ENCODE measurements at regions not wholly inside any gene's neighbourhood (a gene's known extent, or its start where the extent isn't known, plus 50 kb on each side); places are given as distances from the start of the nearest gene placed in this dataset.
A peak's percentile ranks its signal among the peaks of the same experiment; 100 is the strongest.

DNA sequence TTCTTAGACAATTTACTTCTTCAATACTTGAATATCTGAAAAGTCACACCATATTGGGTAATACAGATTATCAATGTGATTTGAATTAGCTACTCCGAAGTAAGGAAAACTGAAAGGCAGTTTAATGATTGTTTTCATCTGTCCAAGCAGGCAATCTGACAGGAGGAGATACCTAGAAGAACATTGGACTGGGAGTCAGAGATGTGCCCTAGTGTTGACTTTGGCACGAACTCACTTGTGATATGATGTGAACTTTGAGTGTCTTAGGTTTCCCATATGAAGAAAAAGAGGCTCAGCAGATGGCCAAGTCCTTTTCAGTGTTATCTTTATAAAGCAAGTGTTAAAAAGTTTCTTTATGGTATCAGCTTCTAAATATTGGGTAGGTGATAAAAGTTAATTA lies 287.1 kb downstream of the MTX2 start:
- H3K4me3 ChIP-seq (ENCODE audit: control insufficient read depth, low read depth, low read length) = no peak overlapping the region
- DNase-seq (ENCODE audit: low read depth) = no peak
- TF ChIP-seq, protein P1, sequence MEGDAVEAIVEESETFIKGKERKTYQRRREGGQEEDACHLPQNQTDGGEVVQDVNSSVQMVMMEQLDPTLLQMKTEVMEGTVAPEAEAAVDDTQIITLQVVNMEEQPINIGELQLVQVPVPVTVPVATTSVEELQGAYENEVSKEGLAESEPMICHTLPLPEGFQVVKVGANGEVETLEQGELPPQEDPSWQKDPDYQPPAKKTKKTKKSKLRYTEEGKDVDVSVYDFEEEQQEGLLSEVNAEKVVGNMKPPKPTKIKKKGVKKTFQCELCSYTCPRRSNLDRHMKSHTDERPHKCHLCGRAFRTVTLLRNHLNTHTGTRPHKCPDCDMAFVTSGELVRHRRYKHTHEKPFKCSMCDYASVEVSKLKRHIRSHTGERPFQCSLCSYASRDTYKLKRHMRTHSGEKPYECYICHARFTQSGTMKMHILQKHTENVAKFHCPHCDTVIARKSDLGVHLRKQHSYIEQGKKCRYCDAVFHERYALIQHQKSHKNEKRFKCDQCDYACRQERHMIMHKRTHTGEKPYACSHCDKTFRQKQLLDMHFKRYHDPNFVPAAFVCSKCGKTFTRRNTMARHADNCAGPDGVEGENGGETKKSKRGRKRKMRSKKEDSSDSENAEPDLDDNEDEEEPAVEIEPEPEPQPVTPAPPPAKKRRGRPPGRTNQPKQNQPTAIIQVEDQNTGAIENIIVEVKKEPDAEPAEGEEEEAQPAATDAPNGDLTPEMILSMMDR (conservative IDR thresholded peaks at IDR 0.05; ENCODE audit: control insufficient read depth, insufficient read depth, low read depth, low read length) = no peak

DNA sequence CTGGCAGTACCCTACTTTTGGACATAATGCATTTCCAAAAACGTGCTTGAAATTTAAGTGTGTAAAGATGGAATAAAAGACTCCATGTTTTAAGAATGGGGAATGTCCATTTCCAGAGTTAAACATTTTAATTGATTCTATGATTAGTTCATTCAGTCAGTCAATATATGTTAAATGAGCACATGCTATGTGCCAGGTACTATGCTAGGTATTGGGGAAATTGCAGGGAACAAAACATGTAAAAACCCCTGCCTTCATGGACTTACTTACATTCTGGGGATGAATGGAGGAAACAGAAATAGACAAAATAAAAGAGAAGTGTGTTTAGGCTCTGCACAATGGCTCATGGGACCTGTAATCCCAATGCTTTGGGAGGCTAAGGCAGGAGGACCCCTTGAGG lies 288.6 kb downstream of the MTX2 start:
- DNase-seq (ENCODE audit: low read depth) = no peak
- H3K4me3 ChIP-seq (ENCODE audit: control insufficient read depth, low read depth, low read length) = no peak overlapping the region
- TF ChIP-seq, protein P1 (conservative IDR thresholded peaks at IDR 0.05; ENCODE audit: control insufficient read depth, insufficient read depth, low read depth, low read length) = no peak

DNA sequence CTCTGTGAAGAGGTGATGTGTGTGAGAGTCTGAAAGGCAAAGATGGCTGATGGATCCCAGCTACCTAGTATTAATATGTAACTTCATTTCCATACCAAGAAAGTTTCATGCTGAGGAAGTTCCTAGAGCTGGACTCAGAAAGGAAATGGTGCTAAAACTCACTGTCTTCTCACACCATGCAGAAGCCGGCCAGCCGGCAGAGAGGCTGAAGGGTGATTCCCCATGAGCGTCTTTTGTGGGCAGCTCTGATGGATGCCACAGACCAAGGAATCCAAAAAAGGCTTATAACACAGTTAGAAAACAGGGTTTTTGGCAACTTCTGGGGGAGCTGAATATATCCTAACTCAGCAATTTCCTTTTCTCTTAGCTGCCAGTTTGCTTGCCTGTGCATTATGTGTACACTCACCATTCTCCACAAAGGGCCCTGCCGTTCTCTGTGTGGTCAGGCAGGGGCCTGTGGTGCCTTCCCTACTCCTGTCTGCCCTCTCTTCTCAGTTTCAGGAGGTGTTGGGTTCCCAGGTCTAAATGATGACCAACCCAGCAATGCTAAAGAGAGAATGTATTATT lies 289.4 kb downstream of the MTX2 start:
- H3K4me3 ChIP-seq (ENCODE audit: control insufficient read depth, low read depth, low read length) = no peak overlapping the region
- DNase-seq (ENCODE audit: low read depth) = no peak
- TF ChIP-seq, protein P1 (conservative IDR thresholded peaks at IDR 0.05; ENCODE audit: control insufficient read depth, insufficient read depth, low read depth, low read length) = no peak

DNA sequence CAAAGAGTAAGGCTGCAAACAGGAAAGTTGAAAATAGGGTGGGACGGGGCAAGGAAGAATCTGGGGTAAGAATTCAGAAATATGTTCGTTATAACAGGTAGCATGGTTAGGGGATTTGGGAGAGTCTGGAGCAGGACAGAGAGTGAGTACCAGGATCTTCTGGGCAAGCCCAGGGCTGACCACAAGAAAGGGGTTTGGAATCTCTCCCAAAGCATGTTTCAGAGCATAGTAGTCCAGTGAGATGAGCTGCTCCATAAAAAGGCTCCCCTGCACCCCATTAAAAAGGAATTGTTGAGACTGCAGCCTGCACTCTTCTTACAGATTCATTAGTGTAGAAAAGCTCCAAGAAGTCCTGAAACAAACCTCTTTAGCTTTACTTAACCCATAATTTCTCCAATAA lies 291.1 kb downstream of the MTX2 start:
- DNase-seq (ENCODE audit: low read depth) = no peak
- TF ChIP-seq, protein P1 (conservative IDR thresholded peaks at IDR 0.05; ENCODE audit: control insufficient read depth, insufficient read depth, low read depth, low read length) = no peak
- no peak overlapping the region for H3K4me3 ChIP-seq (ENCODE audit: control insufficient read depth, low read depth, low read length)

DNA sequence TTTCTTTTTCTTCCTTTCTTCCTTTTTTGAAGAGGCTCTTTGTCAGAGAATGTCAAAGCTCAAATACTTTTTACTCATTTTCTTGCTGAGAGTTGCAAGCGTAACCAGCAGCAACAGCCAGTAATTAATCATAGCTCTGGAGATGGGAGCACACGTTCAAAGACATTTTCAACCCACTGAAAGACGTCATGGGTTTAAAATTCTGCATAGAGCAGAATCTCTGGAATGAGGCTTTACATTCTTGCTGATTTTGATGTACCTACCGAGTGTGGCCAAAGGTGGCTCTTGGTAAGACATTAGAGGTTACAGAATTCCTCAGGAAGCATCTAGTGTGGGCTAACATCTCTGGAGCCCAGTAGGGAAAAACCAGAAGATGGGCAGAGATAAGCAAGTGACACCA lies 292.5 kb downstream of the MTX2 start:
- DNase-seq (ENCODE audit: low read depth) = peak; percentile 32
- no peak overlapping the region for H3K4me3 ChIP-seq (ENCODE audit: control insufficient read depth, low read depth, low read length)
- TF ChIP-seq, protein P1 (conservative IDR thresholded peaks at IDR 0.05; ENCODE audit: control insufficient read depth, insufficient read depth, low read depth, low read length) = no peak

DNA sequence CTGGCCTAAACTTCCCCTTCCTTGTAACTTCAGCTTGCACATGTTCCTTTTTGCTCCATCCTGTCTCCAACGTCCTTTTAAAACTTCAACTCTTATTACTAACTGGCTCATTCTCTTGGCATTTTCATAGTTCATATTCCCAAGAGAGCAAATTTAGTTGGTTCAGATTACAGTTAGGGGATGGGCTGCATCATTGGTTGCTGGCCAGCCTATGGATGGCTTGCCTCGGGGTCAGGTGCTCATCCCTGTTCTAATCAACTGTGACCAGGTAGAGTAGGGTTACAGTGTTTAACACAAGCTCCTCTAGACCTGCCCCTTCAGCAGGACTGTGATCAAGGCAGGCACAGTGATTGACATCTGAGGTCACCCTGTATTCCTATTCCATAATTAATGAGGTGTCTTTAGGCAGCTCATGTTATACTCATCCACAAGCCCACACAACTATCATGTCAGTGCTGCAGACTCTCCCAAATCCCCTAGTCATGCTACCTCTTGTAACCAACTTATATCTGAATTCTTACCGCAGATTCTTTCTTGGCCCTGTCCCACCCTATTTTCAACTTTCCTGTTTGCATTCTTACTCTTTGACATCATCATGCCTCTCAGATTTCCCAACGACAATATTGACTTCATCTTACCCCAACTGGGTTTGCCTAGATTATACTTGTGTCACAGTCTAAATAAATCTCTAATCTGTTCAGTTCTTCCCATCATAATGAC lies 293.3 kb downstream of the MTX2 start:
- no peak overlapping the region for H3K4me3 ChIP-seq (ENCODE audit: control insufficient read depth, low read depth, low read length)
- TF ChIP-seq, protein P1 (conservative IDR thresholded peaks at IDR 0.05; ENCODE audit: control insufficient read depth, insufficient read depth, low read depth, low read length) = no peak
- peak; percentile 70 for DNase-seq (ENCODE audit: low read depth)
